Panc1 (cell line): ENCODE measurements at regions not wholly inside any gene's neighbourhood (a gene's known extent, or its start where the extent isn't known, plus 50 kb on each side); places are given as distances from the start of the nearest gene placed in this dataset.

Source experiments
- ATAC-seq: fragments of 200-7000 bp; cut with Tn5 transposase; 2 replicates; pipeline ENCODE4 v1.9.1; 2020; ENCODE audit warnings: mild to moderate bottlenecking, moderate library complexity
- BruUV-seq: library from RNA; stranded (reverse); fragments of 400-500 nt; replicated peaks from 2 replicates; lab custom pipeline; 2021; lab: Mats Ljungman, UMichigan
- CTCF ChIA-PET: fragments of 300-600 bp; sonication (Branson Sonifier 250); formaldehyde crosslinking; loops from one replicate; lab custom pipeline; 2022; ENCODE audit warnings: antibody characterized with exemption; lab: Charles Lee
- POLR2A ChIA-PET: fragments of 300-600 bp; sonication (Branson Sonifier 250); formaldehyde crosslinking; loops from one replicate; lab custom pipeline; 2022; ENCODE audit warnings: antibody characterized with exemption; lab: Charles Lee
- DNase-seq: peaks from one replicate; pipeline ENCODE4 v3.0.0-alpha.2; 2010; ENCODE audit warnings: low read depth, low spot score
- H3K27ac ChIP-seq: 2 replicates; pipeline ENCODE4 v1.5.1; 2011; ENCODE audit warnings: mild to moderate bottlenecking, low read length, inconsistent platforms
- H3K27me3 ChIP-seq: fragments of 200-500 bp; sonication (Bioruptor generic); 2 replicates; pipeline ENCODE4 v1.6.0; 2014; ENCODE audit warnings: low read length, inconsistent platforms; ENCODE audit not compliant: control insufficient read depth, insufficient read depth
- H3K36me3 ChIP-seq: fragments of 200-500 bp; sonication (Bioruptor generic); 2 replicates; pipeline ENCODE4 v1.5.1; 2014; ENCODE audit warnings: inconsistent platforms, mild to moderate bottlenecking, low read length, moderate library complexity; ENCODE audit not compliant: control insufficient read depth, insufficient read depth
- H3K4me1 ChIP-seq: 2 replicates; pipeline ENCODE4 v1.5.1; 2011; ENCODE audit warnings: inconsistent platforms, mild to moderate bottlenecking, low read length, moderate library complexity; ENCODE audit not compliant: control insufficient read depth, insufficient read depth
- H3K4me3 ChIP-seq, 2 experiments: 2 replicates each; pipeline ENCODE4 v1.5.1; 2011 to 2012; ENCODE audit warnings: low read depth in 2 of 2, low read length in 2 of 2, mild to moderate bottlenecking in 2 of 2, inconsistent platforms in 1 of 2, moderate library complexity in 1 of 2
- H3K9me3 ChIP-seq: fragments of 200-500 bp; sonication (Bioruptor generic); 2 replicates; pipeline ENCODE4 v1.5.1; 2014; ENCODE audit warnings: low read depth, mild to moderate bottlenecking, inconsistent platforms, low read length, moderate library complexity; ENCODE audit not compliant: control insufficient read depth, insufficient read depth
- CTCF ChIP-seq: fragments of 450-650 bp; IDR thresholded peaks from 2 replicates; pipeline ENCODE4 v1.5.1; 2017; ENCODE audit warnings: mild to moderate bottlenecking
- POLR2AphosphoS5 ChIP-seq: IDR thresholded peaks from 2 replicates; pipeline ENCODE4 v1.6.1; 2012; ENCODE audit warnings: mild to moderate bottlenecking, low read depth, low read length, moderate library complexity
- SIN3A ChIP-seq: IDR thresholded peaks from 2 replicates; pipeline ENCODE4 v1.6.1; 2012; ENCODE audit warnings: low read depth, mild to moderate bottlenecking, low read length, moderate library complexity, borderline replicate concordance; ENCODE audit not compliant: insufficient read depth
- TCF7L2 ChIP-seq: IDR thresholded peaks from 2 replicates; pipeline ENCODE4 v1.6.1; 2011; ENCODE audit warnings: mild to moderate bottlenecking, low read depth, low read length, inconsistent platforms
- in situ Hi-C: cut with HindIII; loops from 2 replicates; pipeline ENCODE4 v1.10.0; 2016; ENCODE audit warnings: low sequenced_read_pairs, low pct_unique_long_range_greater_than_20kb
- intact Hi-C: fragments of 100-400 bp; cut with micrococcal nuclease; formaldehyde crosslinking; loops from one replicate; pipeline ENCODE4 v1.10.0; 2022; ENCODE audit not compliant: unreplicated experiment
- TF ChIP-seq, protein P1 (sequence below), 2 experiments: IDR thresholded peaks; 2 replicates each; pipeline ENCODE4 v1.6.1; 2011 to 2012; ENCODE audit warnings: low read depth in 2 of 2, control low read depth in 1 of 2, low read length in 1 of 2, mild to moderate bottlenecking in 1 of 2, moderate library complexity in 1 of 2; ENCODE audit not compliant: insufficient read depth in 1 of 2

GRCh38 chr4:10808591-10808990 is 124.0 kb upstream of the CLNK start:
- intact Hi-C loops: no loop called here
- Histone ChIP-seq H3K27ac (no peak overlapping the region), H3K9me3 (no peaks in the 10 kb centered on the region), H3K4me3 (no peak overlapping the region), H3K4me1 (no peaks in the 10 kb centered on the region), H3K36me3 (no peaks in the 10 kb centered on the region), H3K27me3 (no peaks in the 10 kb centered on the region)
- ChIA-PET POLR2A (no interaction called here), CTCF (no interaction called here)
- ATAC-seq (no peak), DNase-seq (no peak)
- no TSS peak for BruUV-seq
- no peak for TF ChIP-seq POLR2AphosphoS5
- TF ChIP-seq, protein P1, sequence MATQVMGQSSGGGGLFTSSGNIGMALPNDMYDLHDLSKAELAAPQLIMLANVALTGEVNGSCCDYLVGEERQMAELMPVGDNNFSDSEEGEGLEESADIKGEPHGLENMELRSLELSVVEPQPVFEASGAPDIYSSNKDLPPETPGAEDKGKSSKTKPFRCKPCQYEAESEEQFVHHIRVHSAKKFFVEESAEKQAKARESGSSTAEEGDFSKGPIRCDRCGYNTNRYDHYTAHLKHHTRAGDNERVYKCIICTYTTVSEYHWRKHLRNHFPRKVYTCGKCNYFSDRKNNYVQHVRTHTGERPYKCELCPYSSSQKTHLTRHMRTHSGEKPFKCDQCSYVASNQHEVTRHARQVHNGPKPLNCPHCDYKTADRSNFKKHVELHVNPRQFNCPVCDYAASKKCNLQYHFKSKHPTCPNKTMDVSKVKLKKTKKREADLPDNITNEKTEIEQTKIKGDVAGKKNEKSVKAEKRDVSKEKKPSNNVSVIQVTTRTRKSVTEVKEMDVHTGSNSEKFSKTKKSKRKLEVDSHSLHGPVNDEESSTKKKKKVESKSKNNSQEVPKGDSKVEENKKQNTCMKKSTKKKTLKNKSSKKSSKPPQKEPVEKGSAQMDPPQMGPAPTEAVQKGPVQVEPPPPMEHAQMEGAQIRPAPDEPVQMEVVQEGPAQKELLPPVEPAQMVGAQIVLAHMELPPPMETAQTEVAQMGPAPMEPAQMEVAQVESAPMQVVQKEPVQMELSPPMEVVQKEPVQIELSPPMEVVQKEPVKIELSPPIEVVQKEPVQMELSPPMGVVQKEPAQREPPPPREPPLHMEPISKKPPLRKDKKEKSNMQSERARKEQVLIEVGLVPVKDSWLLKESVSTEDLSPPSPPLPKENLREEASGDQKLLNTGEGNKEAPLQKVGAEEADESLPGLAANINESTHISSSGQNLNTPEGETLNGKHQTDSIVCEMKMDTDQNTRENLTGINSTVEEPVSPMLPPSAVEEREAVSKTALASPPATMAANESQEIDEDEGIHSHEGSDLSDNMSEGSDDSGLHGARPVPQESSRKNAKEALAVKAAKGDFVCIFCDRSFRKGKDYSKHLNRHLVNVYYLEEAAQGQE (IDR thresholded peaks at IDR 0.05; ENCODE audit: insufficient read depth in 1 of 2, low read depth in 2 of 2, low read length in 1 of 2): no peak
- no peak for TF ChIP-seq CTCF
- TF ChIP-seq SIN3A: no peak
- no peak for TF ChIP-seq TCF7L2
- in situ Hi-C loops: no loop called here

- no peaks in the 10 kb centered on the region for H3K36me3 ChIP-seq
- in situ Hi-C loops (no loop called here), intact Hi-C loops (no loop called here)
- TF ChIP-seq TCF7L2: no peak
- TF ChIP-seq, protein P1 (IDR thresholded peaks at IDR 0.05; ENCODE audit: insufficient read depth in 1 of 2, low read depth in 2 of 2, low read length in 1 of 2): no peak
- no peak for TF ChIP-seq POLR2AphosphoS5
- no peak for TF ChIP-seq CTCF
- TF ChIP-seq SIN3A: no peak
- no TSS peak for BruUV-seq
- no peaks in the 10 kb centered on the region for H3K4me1 ChIP-seq
- ATAC-seq (no peak), DNase-seq (no peak)
- CTCF ChIA-PET: no interaction called here
- POLR2A ChIA-PET: no interaction called here
- H3K27me3 ChIP-seq: no peaks in the 10 kb centered on the region
- H3K27ac ChIP-seq: no peak overlapping the region
- H3K9me3 ChIP-seq: no peaks in the 10 kb centered on the region
- H3K4me3 ChIP-seq: no peak overlapping the region
Measured at GRCh38 chr4:10806953-10807645, 122.5 kb upstream of the CLNK start.
